Smooth muscle cell (in vitro differentiated cells): ENCODE measurements at regions not wholly inside any gene's neighbourhood (a gene's known extent, or its start where the extent isn't known, plus 50 kb on each side); places are given as distances from the start of the nearest gene placed in this dataset.

Experiments
- DNase-seq: peaks from one replicate; lab custom pipeline; 2025; ENCODE audit not compliant: unreplicated experiment; lab: John Stamatoyannopoulos, UW
- H2AFZ ChIP-seq: fragments of 200-600 bp; sonication (generic); 2 replicates; pipeline ENCODE4 v1.6.0; 2016; ENCODE audit warnings: antibody characterized with exemption, low read depth, mild to moderate bottlenecking
- H3F3A ChIP-seq: fragments of 200-600 bp; sonication (generic); 2 replicates; pipeline ENCODE4 v1.6.0; 2017; ENCODE audit warnings: antibody characterized with exemption, low read depth
- H3K27ac ChIP-seq: fragments of 200-600 bp; sonication (generic); 2 replicates; pipeline ENCODE4 v1.5.1; 2016; ENCODE audit warnings: low read depth, mild to moderate bottlenecking
- H3K27me3 ChIP-seq: fragments of 200-600 bp; sonication (generic); 2 replicates; pipeline ENCODE4 v1.6.1; 2016; ENCODE audit warnings: low read depth, mild to moderate bottlenecking
- H3K36me3 ChIP-seq: fragments of 200-600 bp; sonication (generic); 2 replicates; pipeline ENCODE4 v1.5.1; 2016; ENCODE audit warnings: low read depth
- H3K4me1 ChIP-seq: fragments of 200-600 bp; sonication (generic); 2 replicates; pipeline ENCODE4 v1.5.1; 2016; ENCODE audit warnings: low read depth
- H3K4me2 ChIP-seq: fragments of 200-600 bp; sonication (generic); 2 replicates; pipeline ENCODE4 v1.6.0; 2016; ENCODE audit warnings: mild to moderate bottlenecking
- H3K4me3 ChIP-seq: fragments of 200-600 bp; sonication (generic); 2 replicates; pipeline ENCODE4 v1.5.1; 2016; ENCODE audit warnings: mild to moderate bottlenecking
- H3K79me2 ChIP-seq: fragments of 200-600 bp; sonication (generic); 2 replicates; pipeline ENCODE4 v1.6.0; 2016; ENCODE audit warnings: low read depth, mild to moderate bottlenecking
- H3K9ac ChIP-seq: fragments of 200-600 bp; sonication (generic); 2 replicates; pipeline ENCODE4 v1.6.0; 2016; ENCODE audit warnings: low read depth
- H3K9me3 ChIP-seq: fragments of 200-600 bp; sonication (generic); replicated peaks from 2 replicates; pipeline ENCODE4 v1.5.1; 2016; ENCODE audit warnings: low read depth
- H4K20me1 ChIP-seq: fragments of 200-600 bp; sonication (generic); 2 replicates; pipeline ENCODE4 v1.6.0; 2016; ENCODE audit warnings: low read depth
- CTCF ChIP-seq: fragments of 200-600 bp; sonication (generic); IDR thresholded peaks from 2 replicates; pipeline ENCODE4 v1.5.1; 2017; ENCODE audit warnings: borderline replicate concordance, mild to moderate bottlenecking, antibody characterized with exemption; ENCODE audit not compliant: insufficient read depth, poor library complexity, severe bottlenecking
- WGBS: methylation state at CpG from one replicate; pipeline ENCODE4 v1.1.7; 2016; ENCODE audit warnings: low lambda C conversion rate; 5-methylcytosine and 5-hydroxymethylcytosine counted together

DNA sequence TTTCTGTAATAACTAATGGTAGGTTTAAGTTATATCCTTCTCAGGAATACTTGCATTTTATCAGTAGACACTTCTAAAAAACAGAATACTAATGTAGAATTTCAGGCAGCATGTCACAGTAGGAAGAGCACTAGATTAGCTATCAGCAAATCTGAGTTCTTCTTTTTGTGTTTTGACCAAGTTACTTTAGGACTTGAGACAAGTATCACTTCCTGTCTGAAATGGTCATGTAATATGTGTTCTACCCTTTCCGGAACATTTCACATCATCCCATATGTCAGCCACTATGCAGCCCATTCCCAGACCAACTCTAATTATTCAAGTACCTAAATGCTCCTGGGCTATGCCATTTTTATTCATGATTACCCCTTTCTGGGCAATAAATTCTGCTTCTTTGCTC is 401.8 kb upstream of the RPS6KA3 start:
- Histone ChIP-seq H3K9ac (no peak overlapping the region), H3K36me3 (no peaks in the 10 kb centered on the region), H3K27ac (no peak overlapping the region), H4K20me1 (no peaks in the 10 kb centered on the region), H3K4me3 (no peak overlapping the region), H3K79me2 (no peaks in the 10 kb centered on the region), H3K27me3 (no peaks in the 10 kb centered on the region), H3K9me3 (no peaks in the 10 kb centered on the region), H3K4me1 (peaks cover 18% of the 10 kb centered on the region), H3K4me2 (no peak overlapping the region), H3F3A (no peaks in the 10 kb centered on the region), H2AFZ (no peak overlapping the region)
- DNase-seq, result no peak
- no peak for TF ChIP-seq CTCF
- WGBS, result 78% methylated on average over 1 of the region's 1 CpG

DNA sequence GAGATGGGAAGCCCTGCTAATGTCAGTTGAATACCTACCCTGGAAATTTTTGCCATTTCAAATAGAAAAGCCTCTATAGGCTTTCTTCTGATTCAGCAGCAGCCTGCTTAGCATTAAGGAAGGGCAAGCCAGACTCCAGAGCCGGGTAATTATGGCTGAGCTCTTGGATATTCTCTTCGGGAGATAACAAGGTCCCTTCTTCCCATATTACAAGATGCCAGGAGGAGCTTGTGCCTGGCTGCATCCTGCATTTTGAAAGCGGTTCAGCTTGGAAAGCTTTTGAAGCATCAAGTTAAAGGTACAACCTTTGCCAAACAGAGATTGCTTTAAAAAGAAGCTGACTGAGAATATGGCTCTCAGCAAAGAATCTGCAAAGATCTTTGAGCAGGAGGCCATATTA is 399.6 kb upstream of the RPS6KA3 start:
- peaks cover 18% of the 10 kb centered on the region for H3K4me1 ChIP-seq
- WGBS, result 37% methylated on average over 3 of the region's 3 CpGs
- no peaks in the 10 kb centered on the region for H3K9me3 ChIP-seq
- no peaks in the 10 kb centered on the region for H3K27me3 ChIP-seq
- no peaks in the 10 kb centered on the region for H3F3A ChIP-seq
- H3K79me2 ChIP-seq, result no peaks in the 10 kb centered on the region
- H3K4me2 ChIP-seq, result no peak overlapping the region
- no peak overlapping the region for H2AFZ ChIP-seq
- no peak for TF ChIP-seq CTCF
- no peak overlapping the region for H3K9ac ChIP-seq
- H3K4me3 ChIP-seq, result no peak overlapping the region
- no peaks in the 10 kb centered on the region for H3K36me3 ChIP-seq
- H4K20me1 ChIP-seq, result no peaks in the 10 kb centered on the region
- H3K27ac ChIP-seq, result no peak overlapping the region
- no peak for DNase-seq

GRCh38 chrX:20665481-20665880 is 398.8 kb upstream of the RPS6KA3 start:
- no peaks in the 10 kb centered on the region for H3K9me3 ChIP-seq
- no peak for DNase-seq
- H3K27ac ChIP-seq, result no peak overlapping the region
- no peaks in the 10 kb centered on the region for H3F3A ChIP-seq
- no peaks in the 10 kb centered on the region for H3K79me2 ChIP-seq
- H3K9ac ChIP-seq, result no peak overlapping the region
- H3K4me1 ChIP-seq, result peaks cover 18% of the 10 kb centered on the region
- no peaks in the 10 kb centered on the region for H3K27me3 ChIP-seq
- H3K4me3 ChIP-seq, result no peak overlapping the region
- no peak for TF ChIP-seq CTCF
- H3K36me3 ChIP-seq, result no peaks in the 10 kb centered on the region
- 45% methylated on average over 5 of the region's 5 CpGs for WGBS
- H2AFZ ChIP-seq, result no peak overlapping the region
- H4K20me1 ChIP-seq, result no peaks in the 10 kb centered on the region
- H3K4me2 ChIP-seq, result peak overlapping the region; percentile 10

- Histone ChIP-seq H3K36me3 (no peaks in the 10 kb centered on the region), H3K27ac (no peak overlapping the region), H3K9me3 (no peaks in the 10 kb centered on the region), H2AFZ (no peak overlapping the region), H3K79me2 (no peaks in the 10 kb centered on the region), H3K9ac (no peak overlapping the region), H3K4me3 (no peak overlapping the region), H3K4me2 (peak overlapping the region; percentile 10), H3F3A (no peaks in the 10 kb centered on the region), H3K4me1 (peaks cover 18% of the 10 kb centered on the region), H3K27me3 (no peaks in the 10 kb centered on the region), H4K20me1 (no peaks in the 10 kb centered on the region)
- 45% methylated on average over 3 of the region's 3 CpGs for WGBS
- DNase-seq, result no peak
- TF ChIP-seq CTCF, result no peak
These were observed 398.1 kb upstream of the RPS6KA3 start for GRCh38 chrX:20664774-20665173.
